ENCODE measurements at regions not wholly inside any gene's neighbourhood (a gene's known extent, or its start where the extent isn't known, plus 50 kb on each side); places are given as distances from the start of the nearest gene placed in this dataset.

DNA sequence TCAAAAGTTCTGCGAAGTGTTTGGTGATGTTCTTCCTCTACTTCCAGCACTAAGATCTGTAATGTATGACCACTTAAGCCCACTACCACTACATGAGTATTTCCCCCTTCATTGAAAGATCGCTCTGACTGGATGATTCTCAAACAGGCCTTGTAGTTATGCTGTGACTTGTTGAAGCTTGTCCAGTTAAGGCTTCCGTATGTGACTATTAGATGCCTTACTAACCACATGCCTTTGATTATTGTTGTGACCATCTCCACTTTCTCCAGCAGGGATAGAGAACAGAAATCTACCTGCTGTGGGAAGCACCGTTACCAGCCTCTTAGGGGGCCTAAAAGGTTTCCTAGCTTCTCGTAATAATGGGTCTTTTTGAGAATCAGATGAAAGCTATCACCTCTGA lies 81.1 kb downstream of the NOC3L start:
- TF ChIP-seq, protein P1, sequence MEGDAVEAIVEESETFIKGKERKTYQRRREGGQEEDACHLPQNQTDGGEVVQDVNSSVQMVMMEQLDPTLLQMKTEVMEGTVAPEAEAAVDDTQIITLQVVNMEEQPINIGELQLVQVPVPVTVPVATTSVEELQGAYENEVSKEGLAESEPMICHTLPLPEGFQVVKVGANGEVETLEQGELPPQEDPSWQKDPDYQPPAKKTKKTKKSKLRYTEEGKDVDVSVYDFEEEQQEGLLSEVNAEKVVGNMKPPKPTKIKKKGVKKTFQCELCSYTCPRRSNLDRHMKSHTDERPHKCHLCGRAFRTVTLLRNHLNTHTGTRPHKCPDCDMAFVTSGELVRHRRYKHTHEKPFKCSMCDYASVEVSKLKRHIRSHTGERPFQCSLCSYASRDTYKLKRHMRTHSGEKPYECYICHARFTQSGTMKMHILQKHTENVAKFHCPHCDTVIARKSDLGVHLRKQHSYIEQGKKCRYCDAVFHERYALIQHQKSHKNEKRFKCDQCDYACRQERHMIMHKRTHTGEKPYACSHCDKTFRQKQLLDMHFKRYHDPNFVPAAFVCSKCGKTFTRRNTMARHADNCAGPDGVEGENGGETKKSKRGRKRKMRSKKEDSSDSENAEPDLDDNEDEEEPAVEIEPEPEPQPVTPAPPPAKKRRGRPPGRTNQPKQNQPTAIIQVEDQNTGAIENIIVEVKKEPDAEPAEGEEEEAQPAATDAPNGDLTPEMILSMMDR (IDR thresholded peaks at IDR 0.05) = no peak
- no peak for TF ChIP-seq POLR2A (IDR thresholded peaks at IDR 0.05)

Measured in gastroesophageal sphincter (tissue), 3 donors.